ENCODE measurements at regions not wholly inside any gene's neighbourhood (a gene's known extent, or its start where the extent isn't known, plus 50 kb on each side); places are given as distances from the start of the nearest gene placed in this dataset.

DNA sequence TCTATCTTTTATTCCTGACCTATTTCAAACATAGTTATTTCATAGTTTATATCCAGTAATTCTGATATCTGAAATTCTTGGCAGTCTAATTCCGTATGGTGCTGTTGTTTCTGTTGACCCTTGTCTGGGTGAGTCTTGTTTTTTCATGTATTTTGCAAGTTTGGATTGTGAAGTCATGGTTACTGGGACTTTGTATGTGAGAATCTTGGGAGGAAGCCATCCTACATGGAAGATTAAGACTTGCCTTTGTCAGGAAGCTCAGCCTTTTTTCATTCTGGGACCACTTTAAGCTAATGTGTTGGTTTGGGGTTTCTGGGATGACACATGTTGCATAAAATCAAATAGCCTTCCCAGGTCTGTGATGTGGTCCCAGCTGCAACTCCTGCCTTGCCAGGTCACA, 191.6 kb upstream of the E2F7 start:
- ATAC-seq (no peak), DNase-seq (no peak)
- Histone ChIP-seq H3K27me3 (ENCODE audit: insufficient read depth in 3 of 3, low read length in 2 of 3) (no peaks in the 10 kb centered on the region), H3K4me3 (no peak overlapping the region), H3K27ac (no peak overlapping the region), H3K36me3 (ENCODE audit: insufficient read depth in 1 of 2, low read depth in 1 of 2) (no peaks in the 10 kb centered on the region), H3K9me3 (no peaks in the 10 kb centered on the region), H3K4me1 (no peaks in the 10 kb centered on the region)
- TF ChIP-seq CTCF (IDR thresholded peaks at IDR 0.05): no peak
- WGBS, 3 donors: 33 to 48% (median 36%) methylated on average over 1 of the region's 1 CpG
- intact Hi-C loops (cut with DNase I): no loop called here

- intact Hi-C loops (cut with DNase I): no loop called here
- DNase-seq (no peak), ATAC-seq (no peak)
- H3K9me3 ChIP-seq: no peaks in the 10 kb centered on the region
- no peaks in the 10 kb centered on the region for H3K4me1 ChIP-seq
- no peak for TF ChIP-seq CTCF (IDR thresholded peaks at IDR 0.05)
- H3K27ac ChIP-seq: no peak overlapping the region
- no peak overlapping the region for H3K4me3 ChIP-seq
- no peaks in the 10 kb centered on the region for H3K36me3 ChIP-seq (ENCODE audit: insufficient read depth in 1 of 2, low read depth in 1 of 2)
- WGBS, 3 donors: 67 to 73% (median 72%) methylated on average over 2 of the region's 2 CpGs
- no peaks in the 10 kb centered on the region for H3K27me3 ChIP-seq (ENCODE audit: insufficient read depth in 3 of 3, low read length in 2 of 3)
Observed at GRCh38 chr12:77253321-77253720, 188.0 kb upstream of the E2F7 start.

- no peaks in the 10 kb centered on the region for H3K9me3 ChIP-seq
- H3K27me3 ChIP-seq (ENCODE audit: insufficient read depth in 3 of 3, low read length in 2 of 3): no peaks in the 10 kb centered on the region
- WGBS, 3 donors: 65 to 82% (median 66%) methylated on average over 2 of the region's 2 CpGs
- H3K4me1 ChIP-seq: no peaks in the 10 kb centered on the region
- no peak for ATAC-seq
- intact Hi-C loops (cut with DNase I): no loop called here
- TF ChIP-seq CTCF (IDR thresholded peaks at IDR 0.05): no peak
- no peaks in the 10 kb centered on the region for H3K36me3 ChIP-seq (ENCODE audit: insufficient read depth in 1 of 2, low read depth in 1 of 2)
- no peak overlapping the region for H3K4me3 ChIP-seq
- no peak overlapping the region for H3K27ac ChIP-seq
- DNase-seq: no peak
Observed at GRCh38 chr12:77251799-77252198, 186.4 kb upstream of the E2F7 start.

DNA sequence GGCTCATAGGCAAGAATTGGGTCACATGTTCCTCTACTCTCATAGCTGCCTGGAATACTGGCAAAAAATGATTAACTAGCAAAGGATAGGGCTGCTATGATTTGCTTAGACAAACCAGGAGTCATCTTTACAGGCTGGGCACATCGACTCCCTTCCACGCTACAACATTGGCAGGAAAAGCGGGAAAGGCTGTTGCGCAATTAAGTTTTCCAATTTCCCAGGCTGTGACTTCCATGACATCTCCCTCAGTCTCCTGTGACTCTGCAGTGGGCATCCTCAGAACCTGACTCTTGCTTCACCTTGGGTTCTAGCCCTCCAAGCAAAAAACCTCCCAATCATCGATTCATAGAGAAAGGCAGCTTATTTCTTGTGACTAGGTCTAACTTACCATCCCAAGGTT, 184.5 kb upstream of the E2F7 start:
- no peaks in the 10 kb centered on the region for H3K4me1 ChIP-seq
- intact Hi-C loops (cut with DNase I): no loop called here
- H3K4me3 ChIP-seq: no peak overlapping the region
- 93 to 97% (median 93%) methylated on average over 5 of the region's 5 CpGs for WGBS, 3 donors
- no peaks in the 10 kb centered on the region for H3K27me3 ChIP-seq (ENCODE audit: insufficient read depth in 3 of 3, low read length in 2 of 3)
- no peaks in the 10 kb centered on the region for H3K36me3 ChIP-seq (ENCODE audit: insufficient read depth in 1 of 2, low read depth in 1 of 2)
- DNase-seq (no peak), ATAC-seq (no peak)
- no peak overlapping the region for H3K27ac ChIP-seq
- TF ChIP-seq CTCF (IDR thresholded peaks at IDR 0.05): no peak
- H3K9me3 ChIP-seq: no peaks in the 10 kb centered on the region

- no peaks in the 10 kb centered on the region for H3K27me3 ChIP-seq (ENCODE audit: insufficient read depth in 3 of 3, low read length in 2 of 3)
- intact Hi-C loops (cut with DNase I): no loop called here
- H3K4me1 ChIP-seq: no peaks in the 10 kb centered on the region
- no peak overlapping the region for H3K27ac ChIP-seq
- WGBS, 3 donors: 83 to 86% (median 83%) methylated on average over 2 of the region's 2 CpGs
- H3K36me3 ChIP-seq (ENCODE audit: insufficient read depth in 1 of 2, low read depth in 1 of 2): no peaks in the 10 kb centered on the region
- no peak overlapping the region for H3K4me3 ChIP-seq
- no peak for ATAC-seq
- no peak for DNase-seq
- no peak for TF ChIP-seq CTCF (IDR thresholded peaks at IDR 0.05)
- no peaks in the 10 kb centered on the region for H3K9me3 ChIP-seq
Observed at GRCh38 chr12:77248036-77248435, 182.7 kb upstream of the E2F7 start.

All from psoas muscle (tissue), 7 donors.